ENCODE measurements at regions not wholly inside any gene's neighbourhood (a gene's known extent, or its start where the extent isn't known, plus 50 kb on each side); places are given as distances from the start of the nearest gene placed in this dataset.

DNA sequence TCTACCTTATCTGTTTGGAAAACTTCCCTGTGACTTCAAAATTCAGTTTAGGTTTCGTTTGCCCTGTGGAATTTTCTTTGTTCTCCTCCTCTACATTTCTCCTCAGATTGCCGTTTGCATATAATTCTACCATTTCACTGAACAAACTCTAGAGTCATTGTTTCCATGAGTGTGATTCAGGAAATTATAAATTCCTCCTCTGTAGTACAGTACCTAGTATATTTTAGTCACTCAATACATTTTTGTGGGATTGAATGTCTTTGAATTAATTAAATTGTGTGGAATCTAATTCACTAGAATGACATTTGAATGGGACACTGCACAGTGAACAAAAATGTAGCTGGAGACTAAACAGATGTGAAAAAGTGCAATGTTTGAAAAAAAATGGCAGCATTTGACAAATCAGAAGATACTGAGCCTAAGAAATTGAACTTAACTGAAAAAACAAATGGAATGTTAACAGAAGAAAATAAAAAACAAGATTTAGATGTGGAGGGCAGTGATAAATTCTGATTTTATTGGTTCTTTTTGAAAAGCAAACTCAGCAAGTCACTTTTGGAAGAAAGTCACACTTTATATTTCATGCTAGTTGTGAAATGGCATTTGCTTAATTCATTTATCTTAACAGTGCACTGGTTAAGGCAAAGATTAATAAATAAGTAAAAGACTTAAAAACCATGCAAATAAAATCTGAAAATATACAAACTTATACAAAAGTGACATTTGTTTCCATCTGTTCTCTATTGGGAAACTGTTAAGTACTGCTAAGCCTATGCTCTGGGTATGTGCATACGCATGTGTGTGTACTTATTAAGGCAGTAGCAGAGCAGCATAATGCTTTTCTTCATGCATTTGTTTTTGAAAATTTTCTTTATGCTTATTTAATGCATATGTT, 512.3 kb downstream of the FAT4 start:
- no peak for DNase-seq

DNA sequence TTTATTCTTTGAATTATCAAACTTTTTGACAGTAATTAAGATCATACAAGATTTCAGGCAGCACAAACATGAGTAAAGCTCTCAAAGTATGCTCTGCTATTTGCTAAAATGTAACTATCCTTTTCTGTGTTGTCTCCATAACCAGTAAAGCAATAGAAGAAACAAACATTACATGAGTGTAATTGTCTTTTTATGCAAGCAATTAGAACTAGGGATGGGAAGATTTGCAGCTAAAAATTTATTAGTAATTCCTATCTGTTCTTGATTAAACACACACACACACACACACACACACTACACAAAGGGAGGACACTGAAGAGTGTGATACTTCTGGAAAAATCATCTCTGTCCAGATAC, 512.9 kb downstream of the FAT4 start:
- DNase-seq: no peak

DNA sequence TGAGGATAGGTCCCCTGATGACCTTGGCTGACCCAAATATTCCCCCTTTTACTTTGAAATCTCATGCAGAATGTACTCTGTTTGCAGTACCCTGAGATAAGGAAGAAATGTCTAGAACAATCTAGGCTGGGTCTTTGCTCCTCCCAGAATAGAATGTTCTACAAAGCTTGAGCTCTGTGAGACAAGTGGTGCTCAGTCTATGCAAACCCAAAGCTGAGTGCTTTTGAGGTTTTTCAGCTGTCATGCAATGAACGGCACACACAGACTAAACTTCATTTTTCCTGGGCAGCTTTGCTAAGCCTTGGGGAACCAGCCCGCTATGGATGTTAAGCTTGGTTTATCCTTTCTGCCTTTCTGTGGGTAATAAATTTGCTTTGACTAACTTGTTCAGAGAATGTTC, 513.6 kb downstream of the FAT4 start:
- no peak for DNase-seq

DNA sequence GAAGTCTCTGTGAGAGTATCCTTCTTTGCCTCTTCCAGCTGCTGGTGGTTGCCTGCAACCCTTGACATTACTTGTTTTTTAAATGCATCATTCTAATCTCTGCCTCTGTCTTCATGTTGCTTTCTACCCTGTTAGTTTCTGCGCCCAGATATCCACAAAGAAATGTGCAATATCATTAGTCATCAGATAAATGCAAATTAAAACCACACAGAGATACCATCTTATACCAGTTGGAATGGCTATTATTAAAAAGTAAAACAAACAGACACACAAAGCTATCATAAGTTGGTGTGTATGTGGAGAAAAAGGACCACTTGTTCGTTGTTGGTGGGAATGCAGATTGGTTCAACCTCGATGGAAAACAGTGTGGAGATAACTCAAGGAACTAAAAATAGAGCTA, 517.4 kb downstream of the FAT4 start:
- DNase-seq: no peak

DNA sequence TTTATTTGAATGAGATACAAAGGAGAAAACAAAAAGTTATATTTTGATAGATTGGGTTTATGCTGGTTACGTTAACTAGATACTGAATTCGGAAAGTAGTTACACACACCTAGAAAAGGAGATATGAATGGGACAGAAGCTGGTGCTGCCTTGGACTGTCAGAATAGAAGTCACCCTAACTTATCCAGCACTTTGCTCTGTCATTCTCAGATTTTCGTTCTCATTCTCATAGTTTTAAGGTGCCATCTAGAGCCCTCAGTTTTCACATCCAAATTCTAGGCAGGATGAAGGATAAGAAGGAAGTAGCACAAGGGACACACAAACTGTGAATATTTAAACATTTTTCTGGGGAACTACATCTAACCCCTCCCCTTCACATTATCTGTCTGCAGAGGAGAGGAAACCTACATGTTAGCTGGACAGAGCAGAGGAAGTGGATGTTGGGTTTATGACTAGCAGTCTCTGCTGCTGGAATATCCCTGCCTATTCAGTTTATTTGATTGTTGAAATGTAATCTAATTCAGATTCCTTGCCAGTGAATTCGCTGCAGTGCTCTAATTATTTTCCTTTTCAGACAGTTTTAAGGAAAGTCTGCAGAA, 521.9 kb downstream of the FAT4 start:
- DNase-seq: no peak

DNA sequence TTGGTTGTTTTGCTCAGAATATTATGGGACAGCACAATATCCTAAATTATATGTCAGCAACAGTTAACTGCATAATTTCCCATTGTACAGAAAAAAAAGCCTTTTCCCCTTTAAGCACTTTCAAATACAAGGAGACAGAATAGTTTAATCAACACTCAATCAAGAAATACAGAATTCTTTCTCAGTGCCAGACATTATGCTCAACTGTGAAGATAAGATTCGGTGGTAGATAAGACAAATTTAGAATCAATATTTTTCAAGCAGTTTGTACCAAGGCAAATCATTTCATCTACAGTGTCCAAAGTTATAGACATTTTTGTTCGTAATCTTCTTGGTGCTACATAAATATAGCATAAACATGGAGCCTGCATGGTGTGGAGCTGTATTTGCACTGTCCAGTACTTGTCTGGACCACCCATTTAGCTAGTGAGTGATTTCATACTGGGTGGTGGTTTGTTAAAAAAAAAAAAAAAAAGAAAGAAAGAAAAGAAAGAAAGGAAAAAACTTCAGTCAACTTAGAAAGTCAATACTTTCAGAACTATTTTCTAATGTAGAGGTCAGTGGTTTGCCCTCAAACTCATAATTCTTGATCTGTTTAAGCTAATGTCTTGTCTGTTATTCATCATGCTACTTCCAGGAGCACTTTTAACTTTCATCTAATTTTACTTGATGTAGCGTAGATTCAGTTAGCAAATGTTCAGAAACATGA, 522.9 kb downstream of the FAT4 start:
- DNase-seq: no peak

DNA sequence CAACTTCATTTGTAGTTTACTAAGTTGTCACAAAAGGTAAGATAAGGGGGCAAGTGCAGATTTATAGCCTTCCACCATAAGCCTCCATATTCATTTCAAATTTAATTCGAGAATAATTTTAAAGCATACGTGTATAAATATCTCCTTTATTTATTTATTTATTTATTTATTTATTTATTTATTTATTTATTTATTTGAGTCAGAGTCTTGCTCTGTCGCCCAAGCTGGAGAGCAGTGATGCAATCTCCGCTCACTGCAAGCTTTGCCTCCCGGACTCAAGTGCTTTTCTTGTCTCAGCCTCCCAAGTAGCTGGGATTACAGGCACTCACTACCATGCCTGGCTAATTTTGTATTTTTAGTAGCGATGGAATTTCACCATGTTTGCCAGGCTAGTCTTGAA, 523.4 kb downstream of the FAT4 start:
- DNase-seq: no peak

DNA sequence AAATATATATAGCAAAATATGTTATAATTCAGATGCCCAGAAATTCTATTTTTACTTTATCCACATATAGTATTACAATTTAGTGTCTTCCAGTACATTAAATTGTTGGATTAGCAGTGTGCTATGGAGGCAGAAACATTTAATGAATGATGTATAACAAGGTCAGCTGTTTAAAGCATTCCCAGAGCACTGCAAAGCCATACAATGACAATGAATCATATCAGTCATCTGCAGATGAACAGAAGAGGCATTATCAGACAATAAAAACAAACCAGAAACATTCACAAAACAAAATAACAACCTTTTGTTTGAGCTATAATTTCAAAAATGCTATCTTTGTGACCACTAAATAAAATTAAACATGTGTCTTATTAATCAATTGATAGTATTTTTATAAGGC, 524.2 kb downstream of the FAT4 start:
- DNase-seq: no peak

DNA sequence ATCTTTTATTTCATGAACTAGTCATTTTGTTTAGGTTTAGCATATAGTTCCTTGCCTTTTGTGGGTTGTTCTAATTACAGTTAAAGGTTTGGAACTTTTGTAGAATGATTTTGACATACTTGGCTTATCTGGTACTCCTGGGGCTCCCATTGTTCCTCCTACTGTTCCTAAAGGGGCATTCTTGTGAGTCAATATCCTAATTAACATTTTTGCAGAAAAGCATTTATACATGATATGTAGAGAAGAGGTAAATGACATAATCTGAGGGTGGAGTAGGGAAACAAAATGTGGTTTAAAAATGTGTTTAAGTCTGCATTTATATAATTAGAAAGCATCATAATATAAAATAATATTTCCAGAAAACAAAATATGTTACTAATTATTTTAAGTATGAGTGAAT, 529.2 kb downstream of the FAT4 start:
- no peak for DNase-seq

DNA sequence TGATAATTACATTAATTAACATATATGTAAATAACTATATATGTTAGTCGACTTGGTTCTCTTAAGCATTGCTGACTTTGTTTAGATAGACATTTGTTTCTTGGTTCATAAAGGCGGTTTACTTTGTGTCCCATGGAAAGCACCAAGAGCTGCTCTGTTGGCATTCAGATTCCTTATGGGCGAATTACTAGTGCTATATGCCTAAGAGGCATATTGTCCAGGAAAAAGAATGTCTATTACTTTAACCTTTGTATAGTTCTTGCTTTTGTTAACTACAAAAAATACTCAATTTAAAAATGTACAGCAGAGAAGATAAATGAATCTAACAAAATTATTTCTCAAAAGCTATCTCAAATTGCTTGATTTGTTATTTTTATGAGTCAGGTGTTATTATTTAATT, 532.8 kb downstream of the FAT4 start:
- no peak for DNase-seq

DNA sequence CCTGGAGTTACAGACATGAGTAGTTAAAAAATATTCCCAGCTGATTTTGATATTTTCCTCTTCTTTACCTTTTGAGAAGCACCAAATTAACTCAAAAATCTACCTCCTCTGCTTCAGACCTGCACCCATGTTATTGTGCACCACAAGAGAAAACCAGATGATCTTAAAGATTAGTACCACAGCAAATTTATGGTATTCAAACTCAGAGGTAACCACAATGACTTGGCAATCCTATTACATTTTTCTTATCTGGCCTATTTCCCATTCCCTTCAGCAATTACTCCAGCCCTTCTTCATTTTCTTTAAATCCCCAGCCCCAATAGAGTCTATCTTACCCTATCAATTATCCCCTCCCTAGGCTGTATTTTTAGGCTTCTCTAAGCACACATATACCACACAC, 535.1 kb downstream of the FAT4 start:
- DNase-seq: no peak

DNA sequence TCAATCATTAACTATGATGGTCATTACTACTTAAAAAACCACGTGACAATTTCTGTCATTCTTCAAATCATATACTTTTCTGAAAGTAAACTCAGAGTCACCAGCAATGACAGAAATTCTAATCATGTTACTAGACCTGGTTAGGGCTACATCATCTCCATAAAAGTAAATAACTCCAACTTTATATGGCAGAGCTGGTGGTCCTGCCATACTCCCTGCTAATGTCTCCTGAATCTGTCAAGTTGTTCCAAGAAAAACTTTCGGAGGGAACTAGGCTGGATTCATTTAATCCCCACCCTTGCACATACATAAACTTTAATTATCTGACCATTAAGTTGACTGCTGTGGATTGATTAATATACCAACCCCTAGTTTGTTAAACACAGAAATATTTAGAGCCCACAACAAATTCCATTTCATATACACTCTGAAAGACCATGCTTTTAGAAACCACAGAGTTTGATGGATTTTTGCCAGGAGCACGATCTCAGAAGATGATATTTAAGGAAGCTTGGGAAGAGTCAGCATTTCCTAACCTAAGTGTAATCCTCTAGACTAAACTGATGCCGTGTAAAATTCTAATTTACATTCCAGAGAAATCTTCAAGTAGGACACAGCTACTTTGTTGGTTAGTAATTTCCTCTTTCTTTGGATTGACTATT, 577.0 kb downstream of the FAT4 start:
- no peak for DNase-seq

DNA sequence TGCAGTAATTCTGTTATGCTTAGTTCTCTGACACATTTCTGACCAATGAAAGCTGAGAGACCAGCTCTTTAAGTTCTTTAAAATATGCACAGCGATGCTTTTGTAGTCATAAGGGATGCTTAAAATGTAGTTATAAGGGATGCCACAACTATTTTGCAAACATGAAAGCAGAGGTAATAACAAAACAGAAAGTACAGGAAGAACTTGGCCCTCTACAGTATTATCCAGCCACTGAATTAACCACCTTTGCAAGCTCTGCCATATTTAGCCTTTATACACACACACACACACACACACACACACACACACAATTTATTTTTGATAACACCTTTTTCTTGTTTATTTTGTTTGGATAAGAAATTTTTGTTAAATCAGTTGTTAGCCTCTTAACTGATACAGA, 590.0 kb downstream of the FAT4 start:
- no peak for DNase-seq

DNA sequence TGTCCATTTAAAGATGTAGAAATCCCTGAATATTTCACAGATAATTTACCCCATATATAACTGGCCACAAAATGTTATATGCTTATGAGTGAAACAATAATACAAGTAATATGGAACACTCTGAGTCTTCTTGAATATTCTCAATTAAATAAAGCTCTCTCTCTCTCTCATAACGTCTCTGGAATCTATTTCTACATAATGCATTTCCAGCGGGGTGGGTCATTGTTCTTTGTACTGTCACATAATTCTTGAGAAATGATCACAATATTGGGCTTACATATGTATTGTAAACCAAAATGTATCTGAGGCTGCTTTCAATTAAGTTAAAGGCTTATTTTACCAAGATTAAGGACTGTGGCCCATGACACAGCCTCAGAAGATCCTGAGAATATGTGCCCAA, 596.3 kb downstream of the FAT4 start:
- DNase-seq: no peak

DNA sequence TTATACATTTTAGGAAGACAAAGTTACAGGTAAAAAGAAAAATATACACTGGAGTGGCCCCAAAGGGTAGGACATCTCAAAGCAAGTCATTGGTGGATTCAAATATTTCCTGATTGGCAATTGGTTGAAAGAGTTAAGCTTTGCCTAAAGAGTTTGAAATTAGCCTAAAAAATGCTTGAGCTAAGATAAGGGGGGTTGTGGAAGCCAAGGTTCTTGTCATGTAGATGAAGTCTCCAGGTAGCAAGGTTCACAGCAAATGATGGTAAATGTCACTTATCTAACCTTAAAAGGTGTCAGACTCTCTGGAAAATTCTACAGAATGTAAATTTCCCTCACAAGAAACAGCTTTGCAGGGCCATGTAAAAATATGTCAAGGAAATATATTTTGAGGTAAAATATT, 596.7 kb downstream of the FAT4 start:
- no peak for DNase-seq

DNA sequence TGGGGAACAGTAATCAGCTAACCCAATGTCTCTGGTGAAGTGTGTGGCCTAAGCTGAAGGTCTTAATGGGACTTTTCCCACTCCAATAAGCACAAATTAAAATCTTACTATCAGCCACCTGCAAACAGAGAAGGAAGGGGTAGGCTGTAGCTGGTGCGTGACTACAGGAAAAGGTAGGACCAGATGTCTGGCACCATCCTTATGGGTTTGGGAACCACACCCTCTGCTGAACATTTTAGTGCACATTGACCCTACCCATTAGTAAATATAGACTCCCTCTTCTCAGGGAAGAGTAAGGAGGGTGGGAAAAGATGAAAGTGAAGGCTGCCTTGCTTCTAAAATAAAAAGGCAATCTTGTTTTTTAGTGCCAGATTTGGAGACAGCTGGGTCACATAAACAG, 602.8 kb downstream of the FAT4 start:
- no peak for DNase-seq

DNA sequence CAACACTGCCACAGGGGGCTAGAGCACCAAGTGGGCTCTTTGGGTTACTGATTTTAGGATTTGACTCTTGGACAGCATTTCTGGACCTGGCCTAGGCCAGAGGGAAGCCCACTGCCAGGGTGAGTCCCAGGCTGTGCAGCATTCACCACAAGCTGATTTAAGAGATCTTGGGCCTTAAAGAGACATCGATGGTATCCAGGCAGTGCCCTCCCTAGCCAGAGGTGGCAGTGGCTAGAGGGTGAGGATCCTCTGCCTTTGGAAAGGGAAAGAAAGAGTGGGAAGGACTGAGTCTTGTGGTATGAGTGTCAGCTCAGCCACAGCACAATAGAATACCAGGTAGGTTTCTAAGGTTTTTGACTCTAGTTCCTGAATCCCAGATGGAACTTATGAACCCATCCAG, 613.9 kb downstream of the FAT4 start:
- DNase-seq: no peak

DNA sequence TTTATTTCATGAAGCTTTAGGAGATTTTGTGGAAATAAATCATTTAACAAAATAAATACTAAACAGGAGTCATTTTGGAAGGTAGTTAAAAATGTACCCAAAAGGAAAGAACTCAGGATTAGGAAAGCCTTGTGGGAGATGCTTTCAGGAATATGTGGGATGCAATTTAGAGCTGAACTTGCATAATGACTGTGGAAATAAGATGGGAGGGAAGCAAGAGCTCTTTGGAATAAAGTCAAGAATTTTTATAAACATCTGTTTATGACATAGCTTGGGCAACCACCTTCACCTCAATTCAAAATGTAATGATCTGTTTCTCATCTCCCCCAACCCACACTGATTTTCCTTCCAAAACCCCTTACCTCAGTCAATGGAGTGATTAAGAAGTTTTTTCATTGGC, 623.8 kb downstream of the FAT4 start:
- DNase-seq: no peak

DNA sequence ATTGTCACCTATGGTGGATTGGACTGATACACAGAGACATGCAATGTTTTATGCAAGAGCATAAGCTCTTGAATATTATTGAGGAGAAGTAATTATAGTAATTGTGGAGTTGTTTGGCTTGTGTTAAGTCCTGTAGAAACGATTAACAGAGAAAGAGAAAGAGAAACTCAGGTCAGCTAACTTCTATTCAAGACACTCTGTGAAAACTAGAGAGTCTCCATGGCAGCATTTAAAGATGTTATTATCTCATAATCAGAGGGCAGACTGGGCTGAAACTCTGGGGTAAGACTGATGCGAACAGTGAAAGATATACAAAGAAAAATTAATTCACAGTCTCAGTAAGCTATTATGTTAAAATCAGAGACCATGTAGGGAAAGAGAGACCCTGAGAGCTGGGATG, 625.7 kb downstream of the FAT4 start:
- no peak for DNase-seq

DNA sequence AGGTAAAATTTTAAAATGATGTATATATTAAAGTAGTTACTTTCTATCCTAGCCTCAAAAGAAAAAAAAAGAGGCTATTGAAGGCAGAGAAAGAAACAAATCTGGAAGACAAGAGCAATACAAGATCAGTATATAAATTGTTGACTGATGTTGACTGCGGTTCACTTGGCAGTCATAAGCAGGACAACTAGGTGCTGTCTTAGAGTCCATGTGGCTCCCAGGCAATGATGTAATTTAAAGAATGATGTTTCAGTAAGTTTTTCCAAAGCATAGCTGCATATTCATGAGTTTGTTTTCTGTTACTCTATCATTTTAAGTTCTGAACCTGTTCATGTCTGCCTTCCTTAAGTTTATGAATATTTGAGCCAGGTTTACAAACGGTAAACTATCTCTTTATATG, 630.2 kb downstream of the FAT4 start:
- DNase-seq: no peak

DNA sequence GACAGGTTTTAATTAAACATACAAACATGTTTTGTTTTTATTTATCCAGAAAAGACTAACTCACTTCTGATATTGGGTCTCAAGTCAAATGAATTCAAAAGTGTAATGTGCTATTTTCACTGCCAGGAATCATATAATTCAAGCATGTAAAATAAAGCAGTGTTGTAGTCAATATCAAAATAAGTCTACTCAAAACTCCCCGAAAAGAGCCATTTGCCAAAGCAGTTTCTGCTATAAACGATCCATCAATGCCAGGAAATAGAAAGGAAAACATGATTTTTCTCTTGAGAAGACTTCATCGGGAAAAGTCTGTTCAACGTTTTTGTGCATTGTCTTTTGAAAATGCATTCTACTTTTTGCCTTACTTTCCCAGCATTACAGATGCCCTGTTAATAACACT, 633.3 kb downstream of the FAT4 start:
- no peak for DNase-seq

DNA sequence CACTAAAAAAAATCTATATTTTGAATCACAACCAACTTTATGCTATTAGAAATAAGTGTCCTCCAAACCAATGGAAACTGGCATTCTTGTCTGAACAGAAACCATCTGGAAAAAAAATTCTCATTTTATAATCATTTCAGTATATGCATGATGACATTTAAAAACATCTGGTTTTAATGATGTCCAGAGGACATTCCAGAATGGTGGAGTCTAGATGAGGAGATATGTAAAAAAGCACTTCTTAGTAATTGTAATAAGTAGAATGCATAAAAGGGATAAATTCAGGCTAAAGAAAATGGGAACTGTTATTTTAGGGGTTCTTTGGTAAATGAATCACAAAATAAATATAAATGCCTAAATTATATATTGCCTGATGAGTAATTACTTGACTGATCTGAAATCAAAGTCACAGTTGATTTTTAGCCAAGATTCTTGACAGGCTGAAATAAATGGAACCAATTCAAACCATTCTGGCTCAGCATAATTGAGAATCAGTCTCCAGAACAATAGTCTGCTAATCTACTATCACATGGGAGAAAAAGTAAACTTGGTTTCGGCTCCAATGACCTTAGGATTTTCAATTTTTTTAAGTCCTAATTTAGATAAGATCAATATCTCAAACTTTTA, 636.6 kb downstream of the FAT4 start:
- no peak for DNase-seq

DNA sequence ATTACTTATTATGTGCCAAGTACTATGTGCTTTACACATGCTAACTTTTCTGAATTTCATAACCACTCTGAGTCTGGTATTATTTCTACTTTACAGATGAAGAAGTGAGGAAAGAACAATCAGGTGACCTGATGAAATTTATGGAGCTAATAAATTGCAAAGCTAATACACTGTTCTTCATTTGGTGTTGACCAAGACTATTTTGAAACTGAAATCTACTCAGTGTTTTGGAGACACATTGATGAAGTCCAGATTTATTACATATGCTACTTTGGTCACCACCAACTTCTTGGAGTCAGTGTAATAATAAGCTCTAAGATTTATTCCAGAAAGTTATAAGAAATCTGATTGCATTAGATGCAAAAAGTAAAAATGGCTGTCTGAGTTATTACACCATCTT, 637.9 kb downstream of the FAT4 start:
- no peak for DNase-seq

Measured in 8988T (cell line).